M059J (cell line): ENCODE measurements at regions not wholly inside any gene's neighbourhood (a gene's known extent, or its start where the extent isn't known, plus 50 kb on each side); places are given as distances from the start of the nearest gene placed in this dataset.
"Not testable (repeated sequence)": the region's sequence is repeated elsewhere in the genome, so short reads cannot be mapped to it uniquely, and the experiment has no call there.

Experiments used
- DNase-seq: peaks from one replicate; pipeline ENCODE4 v3.0.0-alpha.2; 2012; ENCODE audit warnings: low read depth

GRCh38 chr21:5327220-5327619 lies 5194.2 kb upstream of the TPTE start:
- DNase-seq, result not testable (repeated sequence)

DNA sequence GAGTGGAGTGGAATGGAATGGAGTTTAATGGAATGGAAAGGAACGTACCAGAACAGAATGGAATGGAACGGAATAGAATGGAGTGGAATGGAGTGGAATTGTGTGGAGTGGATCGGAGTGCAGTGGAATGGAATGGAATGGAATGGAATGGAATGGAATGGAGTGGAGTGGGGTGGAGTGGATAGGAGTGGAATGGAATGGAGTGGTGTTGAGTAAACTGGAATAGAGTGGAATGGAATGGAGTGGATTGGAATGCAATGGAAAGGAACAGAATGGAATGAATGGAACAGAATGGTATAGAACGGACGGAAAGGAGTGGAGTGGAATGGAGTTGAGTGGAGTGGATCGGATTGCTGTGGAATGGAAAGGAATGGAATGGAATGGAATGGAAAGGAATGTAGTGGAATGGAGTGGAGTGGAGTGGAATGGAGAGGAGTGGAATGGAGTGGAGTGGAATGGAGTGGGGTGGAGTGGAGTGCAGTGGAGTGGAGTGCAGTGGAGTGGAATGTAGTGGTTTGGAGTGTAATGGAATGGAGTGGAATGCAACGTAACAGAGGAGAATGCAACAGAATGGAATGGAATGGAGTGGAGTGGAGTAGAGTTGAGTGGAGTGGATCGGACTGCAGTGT lies 5192.0 kb upstream of the TPTE start:
- not testable (repeated sequence) for DNase-seq

DNA sequence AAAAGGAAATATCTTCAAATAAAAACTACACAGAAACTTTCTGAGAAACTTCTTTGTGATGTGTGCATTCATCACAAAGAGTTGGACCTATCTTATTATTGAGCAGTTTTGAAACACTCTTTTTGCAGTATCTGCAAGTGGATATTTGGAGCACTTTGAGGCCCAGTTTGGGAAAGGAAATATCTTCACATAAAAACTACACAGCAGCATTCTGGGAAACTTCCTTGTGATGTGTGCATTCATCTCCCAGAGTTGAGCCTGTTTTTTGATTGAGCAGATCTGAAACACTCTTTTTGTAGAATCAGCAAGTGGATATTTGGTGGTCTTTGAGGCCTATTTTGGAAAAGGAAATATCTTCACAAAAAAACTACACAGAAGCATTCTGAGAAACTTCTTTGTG lies 5163.5 kb upstream of the TPTE start:
- peak; percentile 0 for DNase-seq
